DOHH2 (cell line): ENCODE measurements at regions not wholly inside any gene's neighbourhood (a gene's known extent, or its start where the extent isn't known, plus 50 kb on each side); places are given as distances from the start of the nearest gene placed in this dataset.

ENCODE experiments used
- CTCF ChIP-seq: fragments of 200-600 bp; sonication (generic); IDR thresholded peaks from one replicate; pipeline ENCODE4 v1.5.1; 2014; ENCODE audit warnings: antibody characterized with exemption, mild to moderate bottlenecking, low read depth, low read length; ENCODE audit not compliant: poor library complexity, severe bottlenecking
- EZH2phosphoT487 ChIP-seq: fragments of 200-600 bp; sonication (generic); IDR thresholded peaks from 2 replicates; pipeline ENCODE4 v1.6.1; 2017; ENCODE audit warnings: borderline replicate concordance, mild to moderate bottlenecking, antibody characterized with exemption, low read length, moderate library complexity, mixed read lengths

- no peak for TF ChIP-seq CTCF
- TF ChIP-seq EZH2phosphoT487: no peak
Observed at GRCh38 chr20:55616367-55616766, 389.0 kb downstream of the CBLN4 start.
